A549 (cell line): ENCODE measurements at regions not wholly inside any gene's neighbourhood (a gene's known extent, or its start where the extent isn't known, plus 50 kb on each side); places are given as distances from the start of the nearest gene placed in this dataset.

Experiments used
- ATAC-seq, 2 experiments: fragments of 200-7000 bp in 1 of 2; fragments of >200 bp in 1 of 2; cut with Nextera tagmentation in 1 of 2; cut with Tn5 transposase in 1 of 2; 3 replicates each; pipeline versions ENCODE4 v1.8.0 to v1.9.1; 2018 to 2020; ENCODE audit warnings: mild to moderate bottlenecking in 1 of 2, moderate library complexity in 1 of 2
- CTCF ChIA-PET: fragments of 300-600 bp; sonication (Branson Sonifier 250); formaldehyde crosslinking; extraction: SDS; loops from one replicate; lab custom pipeline; 2021; ENCODE audit warnings: antibody characterized with exemption, inconsistent platforms; lab: Yijun Ruan, JAX
- POLR2A ChIA-PET: fragments of 350-600 bp; formaldehyde crosslinking; extraction: SDS; loops from one replicate; lab custom pipeline; 2021; ENCODE audit warnings: antibody characterized with exemption, inconsistent platforms; lab: Yijun Ruan, JAX
- DNase-seq, 2 experiments: peaks; one replicate each; pipeline versions ENCODE4 v3.0.0 to v3.0.0-alpha.2; 2011 to 2016; ENCODE audit warnings: low read depth in 1 of 2, low spot score in 1 of 2
- FAIRE-seq: peaks from 2 replicates; lab custom pipeline; 2011; peaks lifted over from hg19 to GRCh38; lab: Jason Lieb, UNC
- H3K27ac ChIP-seq, 2 experiments: fragments of >200 bp; sonication (Bioruptor Twin); formaldehyde crosslinking; 3 replicates each; pipeline ENCODE4 v1.5.1; 2016 to 2017
- H3K4me1 ChIP-seq: fragments of >200 bp; sonication (Bioruptor Twin); formaldehyde crosslinking; 3 replicates; pipeline ENCODE4 v1.6.1; 2016
- H3K4me2 ChIP-seq: fragments of >200 bp; sonication (Bioruptor Twin); formaldehyde crosslinking; 3 replicates; pipeline ENCODE4 v1.6.1; 2016
- H3K4me3 ChIP-seq: fragments of >200 bp; sonication (Bioruptor Twin); formaldehyde crosslinking; 3 replicates; pipeline ENCODE4 v1.5.1; 2016
- H3K9me3 ChIP-seq: fragments of >200 bp; sonication (Bioruptor Twin); formaldehyde crosslinking; 3 replicates; pipeline ENCODE4 v1.6.1; 2016
- CBX2 ChIP-seq: fragments of 200-600 bp; sonication (generic); IDR thresholded peaks from 2 replicates; pipeline ENCODE4 v1.6.1; 2016; ENCODE audit warnings: low read depth, mild to moderate bottlenecking, borderline replicate concordance
- EHF ChIP-seq: fragments of 250-450 bp; sonication (Bioruptor Pico); IDR thresholded peaks from 2 replicates; pipeline ENCODE4 v1.5.0; 2020; ENCODE audit warnings: mild to moderate bottlenecking
- ESRRA ChIP-seq: fragments of 150-350 bp; IDR thresholded peaks from 2 replicates; pipeline ENCODE4 v1.6.1; 2014; ENCODE audit warnings: mild to moderate bottlenecking, low read length, borderline replicate concordance
- FOSB ChIP-seq: fragments of 250-450 bp; sonication (Bioruptor Pico); IDR thresholded peaks from 2 replicates; pipeline ENCODE4 v1.5.0; 2020; ENCODE audit warnings: mild to moderate bottlenecking, moderate library complexity
- FOSL2 ChIP-seq, 2 experiments: fragments of 450-650 bp in 1 of 2; fragments of >200 bp in 1 of 2; sonication (Bioruptor Twin) in 1 of 2; formaldehyde crosslinking; IDR thresholded peaks; 2 replicates each; pipeline versions ENCODE4 v1.5.0 to v1.6.1; 2016 to 2020; ENCODE audit warnings: mild to moderate bottlenecking in 1 of 2, moderate library complexity in 1 of 2
- FOXS1 ChIP-seq: fragments of 250-450 bp; sonication (Bioruptor Pico); IDR thresholded peaks from 2 replicates; pipeline ENCODE4 v1.5.0; 2020; ENCODE audit warnings: mild to moderate bottlenecking, moderate library complexity
- HDAC2 ChIP-seq: fragments of 200-600 bp; sonication (generic); IDR thresholded peaks from 2 replicates; pipeline ENCODE4 v1.6.1; 2016
- HOXB5 ChIP-seq: fragments of 250-450 bp; sonication (Bioruptor Pico); IDR thresholded peaks from 2 replicates; pipeline ENCODE4 v1.5.0; 2020; ENCODE audit warnings: mild to moderate bottlenecking, moderate library complexity
- MAFK ChIP-seq: fragments of 450-650 bp; IDR thresholded peaks from 2 replicates; pipeline ENCODE4 v1.6.1; 2014; ENCODE audit not compliant: partially characterized antibody
- MAZ ChIP-seq: fragments of 150-350 bp; IDR thresholded peaks from 2 replicates; pipeline ENCODE4 v1.6.1; 2014; ENCODE audit warnings: antibody characterized with exemption, low read depth, low read length, borderline replicate concordance
- MYC ChIP-seq: IDR thresholded peaks from 2 replicates; pipeline ENCODE4 v1.6.1; 2012; ENCODE audit warnings: mild to moderate bottlenecking, inconsistent platforms, low read length, improper control_type of control experiment, borderline replicate concordance
- NPAS2 ChIP-seq: fragments of 250-450 bp; sonication (Bioruptor Pico); IDR thresholded peaks from 2 replicates; pipeline ENCODE4 v1.8.0; 2022; ENCODE audit warnings: mild to moderate bottlenecking, moderate library complexity, borderline replicate concordance
- POLR2A ChIP-seq: IDR thresholded peaks from 2 replicates; pipeline ENCODE4 v1.6.1; 2012; ENCODE audit warnings: mild to moderate bottlenecking, low read length
- RFX5 ChIP-seq: fragments of 450-650 bp; IDR thresholded peaks from 2 replicates; pipeline ENCODE4 v1.7.1; 2014; ENCODE audit warnings: antibody characterized with exemption, mild to moderate bottlenecking, moderate library complexity
- RNF2 ChIP-seq: fragments of 200-600 bp; sonication (generic); IDR thresholded peaks from 2 replicates; pipeline ENCODE4 v1.6.1; 2016; ENCODE audit warnings: low read depth, mild to moderate bottlenecking, antibody characterized with exemption, moderate library complexity, borderline replicate concordance
- SMC3 ChIP-seq: fragments of >200 bp; sonication (Bioruptor Twin); formaldehyde crosslinking; IDR thresholded peaks from 3 replicates; pipeline ENCODE4 v1.6.1; 2018; ENCODE audit warnings: inconsistent platforms
- TP53 ChIP-seq: fragments of 250-450 bp; sonication (Bioruptor Pico); IDR thresholded peaks from 2 replicates; pipeline ENCODE4 v1.5.0; 2021; ENCODE audit warnings: mild to moderate bottlenecking, moderate library complexity
- ZNF302 ChIP-seq: fragments of 250-450 bp; sonication (Bioruptor Pico); IDR thresholded peaks from 2 replicates; pipeline ENCODE4 v1.9.0; 2021; ENCODE audit warnings: inconsistent platforms, mild to moderate bottlenecking, moderate library complexity
- ZSCAN20 ChIP-seq: fragments of 250-450 bp; sonication (Bioruptor Pico); IDR thresholded peaks from 2 replicates; pipeline ENCODE4 v1.8.0; 2022; ENCODE audit warnings: mild to moderate bottlenecking, moderate library complexity
- WGBS: methylation state at CpG from one replicate; pipeline ENCODE4 v1.1.6; 2017; ENCODE audit errors: missing lambda C conversion rate; 5-methylcytosine and 5-hydroxymethylcytosine counted together
- TF ChIP-seq, protein P1 (sequence below): fragments of 250-450 bp; sonication (Bioruptor Pico); IDR thresholded peaks from 2 replicates; pipeline ENCODE4 v1.5.0; 2021; ENCODE audit warnings: mild to moderate bottlenecking, moderate library complexity, borderline replicate concordance
- TF ChIP-seq, protein P2 (sequence below): IDR thresholded peaks from 2 replicates; pipeline ENCODE4 v1.6.1; 2012
- TF ChIP-seq, protein P3 (sequence below): fragments of 450-650 bp; IDR thresholded peaks from 2 replicates; pipeline ENCODE4 v1.6.1; 2014; ENCODE audit warnings: antibody characterized with exemption
- TF ChIP-seq, protein P4 (sequence below): fragments of 200-600 bp; sonication (generic); IDR thresholded peaks from 2 replicates; pipeline ENCODE4 v1.6.1; 2016; ENCODE audit warnings: antibody characterized with exemption, mild to moderate bottlenecking, moderate library complexity
- TF ChIP-seq, protein P5 (sequence below): fragments of >200 bp; sonication (Bioruptor Twin); formaldehyde crosslinking; IDR thresholded peaks from 3 replicates; pipeline ENCODE4 v1.6.1; 2016

GRCh38 chr5:101897914-101898313 is 398.2 kb downstream of the SLCO4C1 start:
- WGBS, result 30% methylated on average over 5 of the region's 5 CpGs
- Histone ChIP-seq H3K4me2 (0 out of 3 replicates have a peak overlapping the region, but pooled peaks have one; percentile 20), H3K4me1 (no peaks in the 10 kb centered on the region), H3K27ac (no peak overlapping the region), H3K4me3 (no peak overlapping the region), H3K9me3 (no peaks in the 10 kb centered on the region)
- DNase-seq (peak in 1 of 2 experiments; percentile 8), ATAC-seq (peak; percentile 30 to 53; a peak in 4 of 6 replicates), FAIRE-seq (no peak)
- CTCF ChIA-PET, result no interaction called here
- POLR2A ChIA-PET, result no interaction called here
- TF ChIP-seq, protein P1, sequence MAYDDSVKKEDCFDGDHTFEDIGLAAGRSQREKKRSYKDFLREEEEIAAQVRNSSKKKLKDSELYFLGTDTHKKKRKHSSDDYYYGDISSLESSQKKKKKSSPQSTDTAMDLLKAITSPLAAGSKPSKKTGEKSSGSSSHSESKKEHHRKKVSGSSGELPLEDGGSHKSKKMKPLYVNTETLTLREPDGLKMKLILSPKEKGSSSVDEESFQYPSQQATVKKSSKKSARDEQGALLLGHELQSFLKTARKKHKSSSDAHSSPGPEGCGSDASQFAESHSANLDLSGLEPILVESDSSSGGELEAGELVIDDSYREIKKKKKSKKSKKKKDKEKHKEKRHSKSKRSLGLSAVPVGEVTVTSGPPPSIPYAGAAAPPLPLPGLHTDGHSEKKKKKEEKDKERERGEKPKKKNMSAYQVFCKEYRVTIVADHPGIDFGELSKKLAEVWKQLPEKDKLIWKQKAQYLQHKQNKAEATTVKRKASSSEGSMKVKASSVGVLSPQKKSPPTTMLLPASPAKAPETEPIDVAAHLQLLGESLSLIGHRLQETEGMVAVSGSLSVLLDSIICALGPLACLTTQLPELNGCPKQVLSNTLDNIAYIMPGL (CRISPR knock-in tag), result no peak
- TF ChIP-seq NPAS2 (CRISPR knock-in tag) (no peak), MYC (no peak), ESRRA (no peak), MAZ (no peak), TP53 (CRISPR knock-in tag) (no peak), EHF (CRISPR knock-in tag) (no peak), FOXS1 (CRISPR knock-in tag) (no peak), RFX5 (no peak), FOSL2 (IDR thresholded peaks at IDR 0.05) (no peak), FOSL2 (CRISPR knock-in tag; IDR thresholded peaks at IDR 0.05) (no peak), POLR2A (no peak), ZSCAN20 (CRISPR knock-in tag) (no peak)
- TF ChIP-seq, protein P2, sequence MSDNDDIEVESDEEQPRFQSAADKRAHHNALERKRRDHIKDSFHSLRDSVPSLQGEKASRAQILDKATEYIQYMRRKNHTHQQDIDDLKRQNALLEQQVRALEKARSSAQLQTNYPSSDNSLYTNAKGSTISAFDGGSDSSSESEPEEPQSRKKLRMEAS, result no peak
- TF ChIP-seq, protein P3, sequence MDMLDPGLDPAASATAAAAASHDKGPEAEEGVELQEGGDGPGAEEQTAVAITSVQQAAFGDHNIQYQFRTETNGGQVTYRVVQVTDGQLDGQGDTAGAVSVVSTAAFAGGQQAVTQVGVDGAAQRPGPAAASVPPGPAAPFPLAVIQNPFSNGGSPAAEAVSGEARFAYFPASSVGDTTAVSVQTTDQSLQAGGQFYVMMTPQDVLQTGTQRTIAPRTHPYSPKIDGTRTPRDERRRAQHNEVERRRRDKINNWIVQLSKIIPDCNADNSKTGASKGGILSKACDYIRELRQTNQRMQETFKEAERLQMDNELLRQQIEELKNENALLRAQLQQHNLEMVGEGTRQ, result no peak
- TF ChIP-seq, protein P4, sequence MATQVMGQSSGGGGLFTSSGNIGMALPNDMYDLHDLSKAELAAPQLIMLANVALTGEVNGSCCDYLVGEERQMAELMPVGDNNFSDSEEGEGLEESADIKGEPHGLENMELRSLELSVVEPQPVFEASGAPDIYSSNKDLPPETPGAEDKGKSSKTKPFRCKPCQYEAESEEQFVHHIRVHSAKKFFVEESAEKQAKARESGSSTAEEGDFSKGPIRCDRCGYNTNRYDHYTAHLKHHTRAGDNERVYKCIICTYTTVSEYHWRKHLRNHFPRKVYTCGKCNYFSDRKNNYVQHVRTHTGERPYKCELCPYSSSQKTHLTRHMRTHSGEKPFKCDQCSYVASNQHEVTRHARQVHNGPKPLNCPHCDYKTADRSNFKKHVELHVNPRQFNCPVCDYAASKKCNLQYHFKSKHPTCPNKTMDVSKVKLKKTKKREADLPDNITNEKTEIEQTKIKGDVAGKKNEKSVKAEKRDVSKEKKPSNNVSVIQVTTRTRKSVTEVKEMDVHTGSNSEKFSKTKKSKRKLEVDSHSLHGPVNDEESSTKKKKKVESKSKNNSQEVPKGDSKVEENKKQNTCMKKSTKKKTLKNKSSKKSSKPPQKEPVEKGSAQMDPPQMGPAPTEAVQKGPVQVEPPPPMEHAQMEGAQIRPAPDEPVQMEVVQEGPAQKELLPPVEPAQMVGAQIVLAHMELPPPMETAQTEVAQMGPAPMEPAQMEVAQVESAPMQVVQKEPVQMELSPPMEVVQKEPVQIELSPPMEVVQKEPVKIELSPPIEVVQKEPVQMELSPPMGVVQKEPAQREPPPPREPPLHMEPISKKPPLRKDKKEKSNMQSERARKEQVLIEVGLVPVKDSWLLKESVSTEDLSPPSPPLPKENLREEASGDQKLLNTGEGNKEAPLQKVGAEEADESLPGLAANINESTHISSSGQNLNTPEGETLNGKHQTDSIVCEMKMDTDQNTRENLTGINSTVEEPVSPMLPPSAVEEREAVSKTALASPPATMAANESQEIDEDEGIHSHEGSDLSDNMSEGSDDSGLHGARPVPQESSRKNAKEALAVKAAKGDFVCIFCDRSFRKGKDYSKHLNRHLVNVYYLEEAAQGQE, result no peak

GRCh38 chr5:101894985-101895384 is 401.1 kb downstream of the SLCO4C1 start:
- ChIA-PET CTCF (no interaction called here), POLR2A (no interaction called here)
- Histone ChIP-seq H3K9me3 (no peaks in the 10 kb centered on the region), H3K27ac (no peak overlapping the region), H3K4me1 (no peaks in the 10 kb centered on the region), H3K4me3 (no peak overlapping the region), H3K4me2 (no peak overlapping the region)
- DNase-seq (no peak), ATAC-seq (no peak), FAIRE-seq (no peak)
- WGBS, result 85% methylated on average over 1 of the region's 1 CpG
- no peak for TF ChIP-seq RNF2
- no peak for TF ChIP-seq TP53 (CRISPR knock-in tag)
- TF ChIP-seq HDAC2, result no peak
- no peak for TF ChIP-seq MAFK
- TF ChIP-seq, protein P5, sequence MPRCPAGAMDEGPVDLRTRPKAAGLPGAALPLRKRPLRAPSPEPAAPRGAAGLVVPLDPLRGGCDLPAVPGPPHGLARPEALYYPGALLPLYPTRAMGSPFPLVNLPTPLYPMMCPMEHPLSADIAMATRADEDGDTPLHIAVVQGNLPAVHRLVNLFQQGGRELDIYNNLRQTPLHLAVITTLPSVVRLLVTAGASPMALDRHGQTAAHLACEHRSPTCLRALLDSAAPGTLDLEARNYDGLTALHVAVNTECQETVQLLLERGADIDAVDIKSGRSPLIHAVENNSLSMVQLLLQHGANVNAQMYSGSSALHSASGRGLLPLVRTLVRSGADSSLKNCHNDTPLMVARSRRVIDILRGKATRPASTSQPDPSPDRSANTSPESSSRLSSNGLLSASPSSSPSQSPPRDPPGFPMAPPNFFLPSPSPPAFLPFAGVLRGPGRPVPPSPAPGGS, result no peak
- no peak for TF ChIP-seq ZNF302 (CRISPR knock-in tag)
- TF ChIP-seq FOSB (CRISPR knock-in tag), result no peak
- no peak for TF ChIP-seq CBX2
- TF ChIP-seq HOXB5 (CRISPR knock-in tag), result no peak
- TF ChIP-seq SMC3, result no peak
